Liver (tissue), 3 donors: ENCODE measurements at regions not wholly inside any gene's neighbourhood (a gene's known extent, or its start where the extent isn't known, plus 50 kb on each side); places are given as distances from the start of the nearest gene placed in this dataset.

Experiments used
- CTCF ChIP-seq: fragments of 150-350 bp; IDR thresholded peaks from 2 replicates; pipeline ENCODE4 v1.5.1; 2017; ENCODE audit warnings: improper control_type of control experiment, low read depth, low read length; ENCODE audit not compliant: missing input control
- EGR1 ChIP-seq, 2 donors: IDR thresholded peaks; 2 replicates each; pipeline ENCODE4 v1.6.1; 2016 to 2018; ENCODE audit warnings: antibody characterized with exemption in 2 of 2, low read depth in 2 of 2
- FOXA1 ChIP-seq: IDR thresholded peaks from 2 replicates; pipeline ENCODE4 v1.6.1; 2016; ENCODE audit warnings: antibody characterized with exemption
- GABPA ChIP-seq, 2 donors: IDR thresholded peaks in 1 of 2; conservative IDR thresholded peaks in 1 of 2; 2 replicates each; pipeline ENCODE4 v1.6.1; 2016; ENCODE audit warnings: antibody characterized with exemption in 2 of 2, mild to moderate bottlenecking in 1 of 2, moderate library complexity in 1 of 2
- HNF4A ChIP-seq, 2 donors: conservative IDR thresholded peaks; 2 replicates each; pipeline ENCODE4 v1.6.1; 2016; ENCODE audit warnings: antibody characterized with exemption in 2 of 2, mild to moderate bottlenecking in 2 of 2
- JUND ChIP-seq, 2 donors: IDR thresholded peaks; 2 replicates each; pipeline ENCODE4 v1.6.1; 2016; ENCODE audit warnings: antibody characterized with exemption in 2 of 2
- RAD21 ChIP-seq, 2 donors: IDR thresholded peaks; 2 replicates each; pipeline ENCODE4 v1.6.1; 2016; ENCODE audit warnings: antibody characterized with exemption in 2 of 2, mild to moderate bottlenecking in 2 of 2
- SP1 ChIP-seq: IDR thresholded peaks from 2 replicates; pipeline ENCODE4 v1.6.1; 2018; ENCODE audit warnings: antibody characterized with exemption, mild to moderate bottlenecking
- YY1 ChIP-seq: IDR thresholded peaks from 2 replicates; pipeline ENCODE4 v1.6.1; 2016; ENCODE audit warnings: antibody characterized with exemption, mild to moderate bottlenecking
- TF ChIP-seq, protein P1 (sequence below): IDR thresholded peaks from 2 replicates; pipeline ENCODE4 v1.6.1; 2016; ENCODE audit warnings: antibody characterized with exemption, mild to moderate bottlenecking
- TF ChIP-seq, protein P2 (sequence below): IDR thresholded peaks from 2 replicates; pipeline ENCODE4 v1.6.1; 2016; ENCODE audit warnings: antibody characterized with exemption
- donor health status: healthy.
- donor health status: healthy.

- TF ChIP-seq CTCF, result no peak
- TF ChIP-seq RAD21 (IDR thresholded peaks at IDR 0.05), result no peak
- TF ChIP-seq, protein P1, sequence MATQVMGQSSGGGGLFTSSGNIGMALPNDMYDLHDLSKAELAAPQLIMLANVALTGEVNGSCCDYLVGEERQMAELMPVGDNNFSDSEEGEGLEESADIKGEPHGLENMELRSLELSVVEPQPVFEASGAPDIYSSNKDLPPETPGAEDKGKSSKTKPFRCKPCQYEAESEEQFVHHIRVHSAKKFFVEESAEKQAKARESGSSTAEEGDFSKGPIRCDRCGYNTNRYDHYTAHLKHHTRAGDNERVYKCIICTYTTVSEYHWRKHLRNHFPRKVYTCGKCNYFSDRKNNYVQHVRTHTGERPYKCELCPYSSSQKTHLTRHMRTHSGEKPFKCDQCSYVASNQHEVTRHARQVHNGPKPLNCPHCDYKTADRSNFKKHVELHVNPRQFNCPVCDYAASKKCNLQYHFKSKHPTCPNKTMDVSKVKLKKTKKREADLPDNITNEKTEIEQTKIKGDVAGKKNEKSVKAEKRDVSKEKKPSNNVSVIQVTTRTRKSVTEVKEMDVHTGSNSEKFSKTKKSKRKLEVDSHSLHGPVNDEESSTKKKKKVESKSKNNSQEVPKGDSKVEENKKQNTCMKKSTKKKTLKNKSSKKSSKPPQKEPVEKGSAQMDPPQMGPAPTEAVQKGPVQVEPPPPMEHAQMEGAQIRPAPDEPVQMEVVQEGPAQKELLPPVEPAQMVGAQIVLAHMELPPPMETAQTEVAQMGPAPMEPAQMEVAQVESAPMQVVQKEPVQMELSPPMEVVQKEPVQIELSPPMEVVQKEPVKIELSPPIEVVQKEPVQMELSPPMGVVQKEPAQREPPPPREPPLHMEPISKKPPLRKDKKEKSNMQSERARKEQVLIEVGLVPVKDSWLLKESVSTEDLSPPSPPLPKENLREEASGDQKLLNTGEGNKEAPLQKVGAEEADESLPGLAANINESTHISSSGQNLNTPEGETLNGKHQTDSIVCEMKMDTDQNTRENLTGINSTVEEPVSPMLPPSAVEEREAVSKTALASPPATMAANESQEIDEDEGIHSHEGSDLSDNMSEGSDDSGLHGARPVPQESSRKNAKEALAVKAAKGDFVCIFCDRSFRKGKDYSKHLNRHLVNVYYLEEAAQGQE, result no peak
- TF ChIP-seq, protein P2, sequence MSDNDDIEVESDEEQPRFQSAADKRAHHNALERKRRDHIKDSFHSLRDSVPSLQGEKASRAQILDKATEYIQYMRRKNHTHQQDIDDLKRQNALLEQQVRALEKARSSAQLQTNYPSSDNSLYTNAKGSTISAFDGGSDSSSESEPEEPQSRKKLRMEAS, result no peak
- no peak for TF ChIP-seq GABPA (IDR thresholded peaks at IDR 0.05 in 1 of 2, conservative IDR thresholded peaks at IDR 0.05 in 1 of 2)
- TF ChIP-seq SP1, result no peak
- TF ChIP-seq FOXA1, result no peak
- no peak for TF ChIP-seq YY1
- no peak for TF ChIP-seq JUND (IDR thresholded peaks at IDR 0.05)
- no peak for TF ChIP-seq EGR1 (IDR thresholded peaks at IDR 0.05; ENCODE audit: low read depth in 2 of 2)
- no peak for TF ChIP-seq HNF4A (conservative IDR thresholded peaks at IDR 0.05)
Measured at GRCh38 chr7:104059103-104059502, 69.6 kb upstream of the RELN start.
